Epithelial cell of proximal tubule (primary cell): ENCODE measurements at regions not wholly inside any gene's neighbourhood (a gene's known extent, or its start where the extent isn't known, plus 50 kb on each side); places are given as distances from the start of the nearest gene placed in this dataset.

Experiments
- DNase-seq: peaks from one replicate; pipeline ENCODE4 v3.0.0-alpha.2; 2011; ENCODE audit warnings: low read depth
- H3K4me3 ChIP-seq: 2 replicates; pipeline ENCODE4 v1.5.1; 2011; ENCODE audit warnings: low read depth, mild to moderate bottlenecking, low read length
- TF ChIP-seq, protein P1 (sequence below): conservative IDR thresholded peaks from 2 replicates; pipeline ENCODE4 v1.5.1; 2012; ENCODE audit warnings: low read depth, mild to moderate bottlenecking, low read length

DNA sequence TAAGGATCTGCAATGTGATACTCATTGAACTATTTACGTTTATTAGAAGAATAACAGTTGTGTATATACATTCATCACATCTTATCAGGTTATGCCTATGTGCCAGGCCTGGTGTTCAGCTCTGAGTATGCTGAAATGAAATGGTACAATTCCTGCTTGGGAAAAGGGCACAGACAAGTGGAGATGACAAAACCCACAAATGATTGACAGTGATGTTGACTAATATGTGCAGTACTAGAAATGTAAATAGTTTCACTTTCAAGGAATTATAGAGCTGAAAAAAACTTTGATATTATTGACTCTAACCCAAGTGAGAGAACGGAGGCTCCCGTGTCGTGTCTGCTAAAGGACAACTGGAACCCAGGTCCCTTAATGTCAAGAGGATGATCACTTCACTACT, 386.8 kb upstream of the DACH1 start:
- no peak for DNase-seq

DNA sequence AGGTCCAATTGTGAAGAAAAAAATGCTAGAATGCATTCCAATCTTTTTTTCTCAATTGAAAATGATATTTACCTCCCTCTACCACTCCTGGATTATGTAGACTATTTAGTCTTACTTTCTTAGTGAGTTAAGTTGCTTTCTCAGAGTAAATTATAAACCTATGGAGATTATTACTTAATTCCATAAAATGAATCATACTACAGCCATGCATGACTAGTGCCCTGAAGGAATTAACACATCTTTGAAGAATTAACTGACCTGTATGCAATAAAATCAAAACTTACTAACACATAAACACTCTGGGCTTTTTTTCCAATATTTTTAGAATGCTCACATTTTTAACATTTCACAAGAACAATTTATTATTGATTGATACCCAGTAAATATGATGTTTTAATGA, 379.4 kb upstream of the DACH1 start:
- TF ChIP-seq, protein P1, sequence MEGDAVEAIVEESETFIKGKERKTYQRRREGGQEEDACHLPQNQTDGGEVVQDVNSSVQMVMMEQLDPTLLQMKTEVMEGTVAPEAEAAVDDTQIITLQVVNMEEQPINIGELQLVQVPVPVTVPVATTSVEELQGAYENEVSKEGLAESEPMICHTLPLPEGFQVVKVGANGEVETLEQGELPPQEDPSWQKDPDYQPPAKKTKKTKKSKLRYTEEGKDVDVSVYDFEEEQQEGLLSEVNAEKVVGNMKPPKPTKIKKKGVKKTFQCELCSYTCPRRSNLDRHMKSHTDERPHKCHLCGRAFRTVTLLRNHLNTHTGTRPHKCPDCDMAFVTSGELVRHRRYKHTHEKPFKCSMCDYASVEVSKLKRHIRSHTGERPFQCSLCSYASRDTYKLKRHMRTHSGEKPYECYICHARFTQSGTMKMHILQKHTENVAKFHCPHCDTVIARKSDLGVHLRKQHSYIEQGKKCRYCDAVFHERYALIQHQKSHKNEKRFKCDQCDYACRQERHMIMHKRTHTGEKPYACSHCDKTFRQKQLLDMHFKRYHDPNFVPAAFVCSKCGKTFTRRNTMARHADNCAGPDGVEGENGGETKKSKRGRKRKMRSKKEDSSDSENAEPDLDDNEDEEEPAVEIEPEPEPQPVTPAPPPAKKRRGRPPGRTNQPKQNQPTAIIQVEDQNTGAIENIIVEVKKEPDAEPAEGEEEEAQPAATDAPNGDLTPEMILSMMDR = no peak
- H3K4me3 ChIP-seq = no peak overlapping the region
- peak; percentile 18 for DNase-seq

More for the DNA sequence above, 386.8 kb upstream of the DACH1 start:
- TF ChIP-seq, protein P1 = no peak
- no peak overlapping the region for H3K4me3 ChIP-seq

DNA sequence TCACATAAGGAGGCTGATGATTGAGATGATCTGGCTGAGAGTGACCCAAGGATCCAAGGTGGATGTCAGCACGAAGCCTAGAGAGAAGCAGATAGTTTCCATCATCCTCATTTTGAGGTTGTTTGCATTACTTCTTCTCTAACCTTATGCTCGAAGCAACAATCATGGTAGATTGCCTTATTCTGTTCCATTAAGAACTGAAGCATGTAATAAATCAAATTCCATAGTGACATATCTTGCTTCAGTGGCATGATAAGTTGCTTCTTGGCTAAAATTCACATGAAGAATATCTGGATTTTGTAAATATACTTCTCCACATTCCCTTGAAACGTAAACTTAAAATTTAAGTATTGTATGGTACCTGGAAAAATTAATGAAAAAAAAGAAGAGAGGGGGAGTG, 377.8 kb upstream of the DACH1 start:
- no peak for DNase-seq
- H3K4me3 ChIP-seq = no peak overlapping the region
- TF ChIP-seq, protein P1 = no peak

DNA sequence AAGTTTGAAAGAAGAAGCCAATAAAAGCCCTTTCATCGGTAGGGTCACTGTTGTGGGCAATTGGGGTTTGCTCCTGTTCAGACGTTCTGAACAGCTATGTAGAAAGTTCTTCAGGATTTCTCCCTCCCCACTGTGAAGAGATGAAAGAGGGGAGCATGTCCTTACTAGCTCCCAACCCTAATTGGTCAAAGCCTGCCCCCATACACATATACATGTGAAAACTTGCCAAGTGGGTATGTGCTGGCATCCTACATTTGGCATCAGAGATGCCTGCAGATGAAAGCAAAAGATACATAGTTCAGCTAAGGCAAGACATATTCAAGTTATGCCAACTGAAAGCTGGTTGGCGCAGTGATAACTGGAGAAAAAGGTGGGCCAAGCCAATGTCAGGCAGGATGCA, 363.1 kb upstream of the DACH1 start:
- TF ChIP-seq, protein P1 = no peak
- H3K4me3 ChIP-seq = no peak overlapping the region

DNA sequence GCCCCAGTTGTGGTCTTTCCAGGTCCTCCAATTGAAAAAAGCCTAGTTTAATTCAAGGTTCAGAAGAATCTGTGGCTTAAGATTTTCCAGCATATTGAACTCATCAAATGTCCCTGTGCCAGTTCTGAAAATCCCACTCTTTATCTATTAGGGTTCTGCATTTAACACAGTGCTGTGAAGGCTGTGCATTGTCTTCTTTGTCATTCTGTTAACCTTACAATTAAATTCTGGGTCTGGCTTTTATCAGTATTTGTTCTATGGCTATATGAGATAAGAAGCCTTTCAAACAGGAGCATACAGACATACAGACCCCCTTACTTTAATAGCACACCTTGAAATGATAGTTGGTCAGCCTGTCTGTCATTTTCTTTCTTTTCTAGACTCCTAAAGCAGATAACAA, 362.1 kb upstream of the DACH1 start:
- TF ChIP-seq, protein P1 = no peak
- no peak for DNase-seq
- no peak overlapping the region for H3K4me3 ChIP-seq

More for the DNA sequence above, 363.1 kb upstream of the DACH1 start:
- DNase-seq = no peak

DNA sequence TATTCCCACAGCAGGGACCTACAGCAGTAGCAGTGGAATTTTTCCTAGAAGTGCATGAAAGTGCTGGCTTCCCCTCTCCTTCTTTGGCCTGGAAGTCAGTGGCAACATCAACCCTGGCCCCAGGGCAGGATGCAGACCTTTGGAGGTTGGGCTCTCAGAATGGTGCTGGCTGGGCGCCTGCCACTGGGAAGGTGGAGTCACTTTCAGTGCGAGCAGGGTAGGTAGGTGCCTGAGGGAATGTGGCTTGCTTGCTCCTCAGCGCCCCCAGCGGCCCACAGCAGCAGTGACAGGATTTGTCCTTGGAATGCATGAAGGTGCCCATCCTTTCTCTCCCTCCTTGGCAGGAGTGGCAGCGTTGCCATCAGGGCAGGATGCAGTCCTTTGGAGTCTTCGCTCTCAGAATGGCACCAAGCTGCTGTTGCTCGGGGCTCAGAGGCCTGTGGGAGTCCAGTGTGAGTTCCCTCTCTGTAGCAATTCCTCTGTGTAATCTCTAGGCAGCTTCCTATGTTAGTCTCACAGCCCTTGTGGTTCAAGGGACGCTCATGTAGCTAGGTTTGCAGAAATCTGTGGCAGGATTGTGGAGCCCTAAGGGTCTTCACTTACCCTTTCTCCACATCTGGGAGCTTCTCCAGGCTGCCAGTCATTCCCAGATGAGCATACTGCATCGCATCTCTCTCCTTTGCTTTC, 354.4 kb upstream of the DACH1 start:
- DNase-seq = no peak
- TF ChIP-seq, protein P1 = peak; percentile 84
- H3K4me3 ChIP-seq = no peak overlapping the region

DNA sequence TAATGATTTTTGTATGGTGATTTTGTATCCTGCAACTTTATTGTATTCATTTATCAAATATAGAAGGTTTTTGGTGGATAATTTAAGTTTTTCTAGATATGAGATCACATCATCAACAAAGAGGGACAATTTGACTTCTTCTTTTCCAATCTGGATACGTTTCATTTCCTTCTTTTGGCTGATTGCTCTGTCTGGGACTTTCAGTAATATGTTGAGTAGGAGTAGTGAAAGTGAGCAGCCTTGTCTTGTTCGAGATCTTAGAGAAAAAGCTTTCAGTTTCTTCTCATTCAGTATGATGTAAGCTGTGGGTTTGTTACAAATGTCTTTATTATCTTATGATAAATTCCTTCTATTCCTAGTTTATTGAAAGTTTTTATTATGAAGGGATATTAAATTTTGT, 352.0 kb upstream of the DACH1 start:
- no peak overlapping the region for H3K4me3 ChIP-seq
- DNase-seq = no peak
- TF ChIP-seq, protein P1 = no peak
